ENCODE measurements at regions not wholly inside any gene's neighbourhood (a gene's known extent, or its start where the extent isn't known, plus 50 kb on each side); places are given as distances from the start of the nearest gene placed in this dataset.

DNA sequence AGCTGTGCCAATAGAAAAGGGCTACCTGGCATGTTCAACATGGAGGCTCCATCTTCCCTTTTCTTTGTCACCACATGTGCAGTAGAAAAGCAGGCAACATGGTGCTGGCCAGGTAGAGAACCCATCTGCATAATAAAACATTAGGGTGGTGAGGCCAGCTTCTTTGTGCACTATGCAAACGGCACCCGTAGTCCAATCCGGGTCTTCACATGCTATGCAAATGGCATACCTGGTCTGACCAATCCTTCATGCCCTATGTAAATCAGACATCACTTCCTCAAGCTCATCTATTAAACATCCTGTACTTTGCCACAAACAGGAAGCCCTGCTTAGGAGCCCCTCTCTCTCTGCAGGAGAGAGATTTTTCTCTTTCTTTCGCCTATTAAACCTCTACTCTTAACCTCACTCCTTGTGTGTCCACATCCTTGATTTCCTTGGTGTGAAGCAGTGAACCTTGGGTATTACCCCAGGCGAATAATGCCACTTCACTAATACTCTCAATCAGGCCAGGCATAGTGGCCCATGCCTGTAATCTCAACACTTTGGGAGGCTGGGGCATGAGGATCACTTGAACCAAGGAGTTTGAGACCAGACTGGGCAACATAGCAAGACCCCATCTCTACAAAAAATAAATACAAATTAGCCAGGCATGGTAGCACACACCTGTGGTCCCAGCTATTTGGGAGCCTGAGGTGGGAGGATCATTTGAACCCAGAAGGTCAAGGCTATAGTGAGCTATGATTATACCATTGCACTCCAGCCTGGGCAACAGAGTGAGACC lies 111.3 kb upstream of the MRI1 start:
- no peak overlapping the region for H3K27ac ChIP-seq
- WGBS, 2 donors: 56 to 64% methylated on average over 5 of the region's 5 CpGs
- H3K36me3 ChIP-seq: no peaks in the 10 kb centered on the region
- H3K27me3 ChIP-seq: no peaks in the 10 kb centered on the region
- intact Hi-C loops (cut with DNase I): no loop called here
- H3K4me3 ChIP-seq: no peak overlapping the region
- no peak for TF ChIP-seq POLR2A (IDR thresholded peaks at IDR 0.05)
- TF ChIP-seq, protein P1, sequence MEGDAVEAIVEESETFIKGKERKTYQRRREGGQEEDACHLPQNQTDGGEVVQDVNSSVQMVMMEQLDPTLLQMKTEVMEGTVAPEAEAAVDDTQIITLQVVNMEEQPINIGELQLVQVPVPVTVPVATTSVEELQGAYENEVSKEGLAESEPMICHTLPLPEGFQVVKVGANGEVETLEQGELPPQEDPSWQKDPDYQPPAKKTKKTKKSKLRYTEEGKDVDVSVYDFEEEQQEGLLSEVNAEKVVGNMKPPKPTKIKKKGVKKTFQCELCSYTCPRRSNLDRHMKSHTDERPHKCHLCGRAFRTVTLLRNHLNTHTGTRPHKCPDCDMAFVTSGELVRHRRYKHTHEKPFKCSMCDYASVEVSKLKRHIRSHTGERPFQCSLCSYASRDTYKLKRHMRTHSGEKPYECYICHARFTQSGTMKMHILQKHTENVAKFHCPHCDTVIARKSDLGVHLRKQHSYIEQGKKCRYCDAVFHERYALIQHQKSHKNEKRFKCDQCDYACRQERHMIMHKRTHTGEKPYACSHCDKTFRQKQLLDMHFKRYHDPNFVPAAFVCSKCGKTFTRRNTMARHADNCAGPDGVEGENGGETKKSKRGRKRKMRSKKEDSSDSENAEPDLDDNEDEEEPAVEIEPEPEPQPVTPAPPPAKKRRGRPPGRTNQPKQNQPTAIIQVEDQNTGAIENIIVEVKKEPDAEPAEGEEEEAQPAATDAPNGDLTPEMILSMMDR (IDR thresholded peaks at IDR 0.05): no peak
- H3K9me3 ChIP-seq: no peaks in the 10 kb centered on the region
- H3K4me1 ChIP-seq: no peaks in the 10 kb centered on the region
- no peak for DNase-seq

DNA sequence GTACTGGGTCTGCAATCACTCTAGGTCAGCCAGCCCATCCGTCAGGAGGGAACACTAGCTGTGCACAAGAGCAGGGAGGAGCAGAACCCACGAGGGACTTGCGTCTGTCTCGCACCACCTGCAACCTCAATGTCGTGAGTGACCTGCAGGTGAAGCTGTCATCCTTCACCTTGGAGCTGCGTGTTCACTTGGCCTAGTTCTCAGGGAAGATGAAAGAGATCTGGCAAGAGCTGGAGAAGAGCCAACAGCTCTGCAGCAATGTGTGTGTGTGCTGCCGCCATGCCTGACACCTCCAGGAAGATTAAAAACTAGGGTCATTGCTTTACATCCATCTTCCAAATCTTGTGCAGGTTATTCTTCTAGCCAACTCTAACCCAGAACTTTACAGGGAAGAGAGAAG lies 117.6 kb upstream of the MRI1 start:
- no peak for TF ChIP-seq POLR2A (IDR thresholded peaks at IDR 0.05)
- TF ChIP-seq, protein P1 (IDR thresholded peaks at IDR 0.05): no peak
- H3K27ac ChIP-seq: no peak overlapping the region
- intact Hi-C loops (cut with DNase I): no loop called here
- no peaks in the 10 kb centered on the region for H3K4me1 ChIP-seq
- no peaks in the 10 kb centered on the region for H3K9me3 ChIP-seq
- no peaks in the 10 kb centered on the region for H3K36me3 ChIP-seq
- no peaks in the 10 kb centered on the region for H3K27me3 ChIP-seq
- no peak overlapping the region for H3K4me3 ChIP-seq
- DNase-seq: no peak
- WGBS, 2 donors: 44 to 58% methylated on average over 3 to 7 of the region's 7 CpGs

DNA sequence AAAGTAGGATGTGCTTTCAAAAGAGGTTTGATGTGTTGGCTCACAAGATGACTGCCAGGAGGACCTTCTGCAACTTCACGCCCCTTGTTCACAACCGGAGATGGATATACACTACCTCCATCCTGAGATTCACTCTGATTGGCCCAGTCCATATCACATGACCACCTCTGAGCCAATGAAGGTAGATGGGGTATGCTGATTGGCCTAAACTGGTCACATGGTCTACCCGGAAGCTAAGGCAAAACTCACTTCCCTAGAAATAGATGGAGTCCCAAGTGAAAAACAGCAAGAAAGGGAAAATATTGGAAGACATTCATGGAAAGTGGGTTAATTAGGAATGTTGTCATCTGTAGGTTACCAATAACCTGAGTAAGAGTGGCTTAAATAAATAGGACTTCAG lies 119.7 kb upstream of the MRI1 start:
- Histone ChIP-seq H3K27me3 (no peaks in the 10 kb centered on the region), H3K4me1 (no peaks in the 10 kb centered on the region), H3K4me3 (no peak overlapping the region), H3K36me3 (no peaks in the 10 kb centered on the region), H3K27ac (no peak overlapping the region), H3K9me3 (no peaks in the 10 kb centered on the region)
- 93 to 100% methylated on average over 3 of the region's 3 CpGs for WGBS, 2 donors
- no peak for TF ChIP-seq POLR2A (IDR thresholded peaks at IDR 0.05)
- TF ChIP-seq, protein P1 (IDR thresholded peaks at IDR 0.05): no peak
- no peak for DNase-seq
- intact Hi-C loops (cut with DNase I): no loop called here

DNA sequence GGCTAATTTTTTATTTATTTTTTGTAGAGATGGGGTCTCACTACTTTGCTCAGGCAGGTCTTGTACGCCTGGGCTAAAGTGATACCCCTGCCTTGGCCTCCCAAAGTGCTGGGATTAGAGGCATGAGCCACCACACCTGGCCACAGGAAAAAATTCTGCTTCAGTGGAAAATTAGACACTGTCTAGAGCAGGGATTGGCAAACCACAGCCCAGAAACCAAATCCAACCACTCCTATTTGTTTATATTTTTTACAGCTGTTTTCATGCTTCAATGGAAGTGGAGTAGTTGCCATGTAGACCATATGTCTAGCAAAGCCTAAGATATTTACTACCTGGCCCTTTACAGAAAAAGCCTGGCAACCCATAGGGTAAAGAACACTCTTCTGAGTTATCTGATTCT lies 123.7 kb upstream of the MRI1 start:
- Histone ChIP-seq H3K9me3 (no peaks in the 10 kb centered on the region), H3K36me3 (no peaks in the 10 kb centered on the region), H3K4me1 (no peaks in the 10 kb centered on the region), H3K27me3 (peaks cover 0 to 17% (median 0%) of the 10 kb centered on the region in 4 donors), H3K4me3 (no peak overlapping the region), H3K27ac (no peak overlapping the region)
- DNase-seq: no peak
- intact Hi-C loops (cut with DNase I): no loop called here
- no peak for TF ChIP-seq POLR2A (IDR thresholded peaks at IDR 0.05)
- TF ChIP-seq, protein P1 (IDR thresholded peaks at IDR 0.05): no peak
- WGBS, 2 donors: 71% methylated on average over 1 of the region's 1 CpG; no CpG with 5 or more reads in 1 of the 2 donors

DNA sequence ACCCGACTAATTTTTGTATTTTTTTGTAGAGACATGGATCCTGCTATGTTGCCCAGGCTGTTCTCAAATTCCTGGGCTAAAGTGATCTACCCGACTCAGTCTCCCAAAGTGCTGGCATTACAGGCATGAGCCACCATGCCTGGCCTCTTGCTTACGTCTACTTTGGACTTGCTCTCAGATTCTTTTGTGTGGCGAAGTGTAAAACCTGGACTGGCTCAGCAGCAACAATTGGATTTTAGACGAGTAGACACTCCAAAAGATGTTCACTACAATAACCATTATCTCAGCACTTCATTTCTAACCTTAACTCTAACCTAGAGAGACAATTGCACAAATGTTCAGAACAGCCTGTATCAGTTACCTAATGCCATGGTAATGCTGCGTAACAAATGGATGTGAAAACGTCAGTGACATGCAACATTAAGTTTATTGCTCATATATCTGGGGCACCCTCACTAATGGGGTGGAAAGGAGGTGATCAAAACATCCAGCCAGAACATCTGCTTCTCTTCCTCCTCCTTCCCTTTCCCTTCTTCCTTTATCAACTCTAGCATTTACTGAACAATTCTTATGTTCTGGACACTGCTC lies 124.9 kb upstream of the MRI1 start:
- H3K4me1 ChIP-seq: no peaks in the 10 kb centered on the region

More for the DNA sequence above, 124.9 kb upstream of the MRI1 start:
- Histone ChIP-seq H3K9me3 (no peaks in the 10 kb centered on the region), H3K36me3 (no peaks in the 10 kb centered on the region), H3K4me3 (no peak overlapping the region), H3K27me3 (peaks cover 0 to 17% (median 0%) of the 10 kb centered on the region in 4 donors), H3K27ac (no peak overlapping the region)
- DNase-seq: no peak
- intact Hi-C loops (cut with DNase I): no loop called here
- 73 to 75% methylated on average over 7 of the region's 7 CpGs for WGBS, 2 donors
- TF ChIP-seq, protein P1 (IDR thresholded peaks at IDR 0.05): no peak
- TF ChIP-seq POLR2A (IDR thresholded peaks at IDR 0.05): no peak
